ENCODE measurements at regions not wholly inside any gene's neighbourhood (a gene's known extent, or its start where the extent isn't known, plus 50 kb on each side); places are given as distances from the start of the nearest gene placed in this dataset.

DNA sequence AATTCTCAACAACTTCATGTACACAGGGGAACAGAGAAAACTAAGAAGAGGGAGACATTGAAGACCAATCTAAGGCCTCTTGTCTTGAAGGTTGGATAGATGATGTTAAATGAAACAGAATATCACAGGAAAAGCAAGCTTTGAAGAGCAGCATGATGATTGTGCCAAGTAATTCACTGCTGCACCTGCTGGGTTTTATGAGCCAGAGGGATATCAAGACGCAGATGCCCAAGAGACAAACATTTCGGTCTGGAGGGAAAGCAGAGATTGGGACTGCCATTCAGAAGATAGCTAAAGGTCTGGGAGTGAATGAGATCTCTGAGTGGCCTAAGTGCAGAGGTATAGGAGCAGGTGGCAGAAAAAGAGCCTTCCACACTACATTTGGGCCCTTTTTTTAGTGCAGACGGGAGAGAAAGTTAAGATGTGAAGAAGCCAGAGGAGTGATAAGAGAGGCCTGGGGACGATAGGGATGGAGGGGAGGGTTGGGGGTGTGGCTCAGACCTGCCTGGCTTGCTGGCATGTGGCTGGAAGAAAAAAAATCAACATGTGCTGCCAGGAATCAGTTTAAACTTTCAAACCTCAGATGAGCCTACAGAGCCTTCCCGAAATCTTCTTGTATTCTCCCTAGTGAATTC, 200.6 kb downstream of the AEBP2 start:
- CTCF ChIA-PET = no interaction called here
- ATAC-seq (ENCODE audit: low read depth) = no peak
- H3K4me2 ChIP-seq (replicated peaks; ENCODE audit: low read depth, low read length, poor library complexity, severe bottlenecking) = no peak overlapping the region

DNA sequence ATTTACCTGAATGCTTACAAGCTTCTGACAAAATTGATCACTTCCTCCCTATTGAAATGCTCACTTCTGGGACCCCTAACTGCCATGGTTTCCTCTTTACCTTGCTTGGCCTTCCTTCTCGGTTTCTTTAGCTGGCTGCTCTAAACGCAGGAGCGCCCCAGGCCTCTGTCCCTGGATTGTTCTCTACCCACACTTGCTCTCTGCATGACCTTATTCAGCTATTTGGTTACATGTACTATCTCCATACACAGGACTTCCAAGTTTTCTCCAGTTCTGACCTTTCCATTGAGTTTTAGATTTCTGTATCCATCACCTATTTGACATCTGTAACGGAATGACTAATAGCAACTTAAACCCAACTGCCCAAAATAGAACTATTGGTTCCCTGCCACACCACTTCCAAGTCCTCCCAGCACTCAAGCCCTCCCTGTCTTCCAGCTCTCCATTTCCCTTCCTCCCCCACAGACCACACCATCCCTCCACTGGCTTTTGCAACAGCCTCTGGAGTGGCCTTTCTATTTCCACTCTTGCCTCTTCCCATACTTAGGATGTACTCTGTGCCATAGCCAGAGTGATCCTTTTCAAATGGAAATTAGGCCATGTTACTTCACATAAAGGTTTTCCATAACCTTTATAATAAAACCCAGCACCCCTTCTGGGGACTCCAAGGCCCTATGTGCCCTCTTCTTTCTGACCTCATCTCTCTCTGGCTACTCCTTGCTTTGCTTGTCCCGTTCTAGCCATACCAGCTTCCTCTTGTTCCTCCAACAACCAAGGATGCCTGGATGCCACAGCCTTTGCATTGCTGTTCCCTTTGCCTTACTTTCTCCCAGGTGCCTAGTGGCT, 202.2 kb downstream of the AEBP2 start:
- Histone ChIP-seq H4K20me1 (ENCODE audit: control insufficient read depth, insufficient read depth, low read length, poor library complexity, severe bottlenecking) (no peaks in the 10 kb centered on the region), H3K4me2 (replicated peaks; ENCODE audit: low read depth, low read length, poor library complexity, severe bottlenecking) (no peak overlapping the region), H3K27me3 (replicated peaks in 1 of 4; ENCODE audit: control extremely low read depth in 1 of 4, control insufficient read depth in 3 of 4, insufficient read depth in 4 of 4, low read length in 3 of 4) (no peaks in the 10 kb centered on the region), H2AFZ (ENCODE audit: insufficient read depth, low read depth, low read length, poor library complexity, severe bottlenecking) (no peak overlapping the region), H3K4me1 (ENCODE audit: control insufficient read depth in 2 of 2, insufficient read depth in 2 of 2, low read length in 2 of 2) (no peaks in the 10 kb centered on the region), H3K36me3 (replicated peaks in 1 of 2; ENCODE audit: control extremely low read depth in 1 of 2, control insufficient read depth in 1 of 2, extremely low read depth in 1 of 2, insufficient read depth in 2 of 2, low read length in 1 of 2) (no peaks in the 10 kb centered on the region), H3K79me2 (ENCODE audit: control insufficient read depth, insufficient read depth, low read length) (no peaks in the 10 kb centered on the region), H3K27ac (ENCODE audit: low read length in 2 of 2) (no peak overlapping the region), H3K9ac (ENCODE audit: low read length) (no peak overlapping the region), H3K4me3 (ENCODE audit: control extremely low read depth in 1 of 5, extremely low read depth in 1 of 5, insufficient read depth in 1 of 5, low read depth in 2 of 5, low read length in 4 of 5) (no peak overlapping the region), H3K9me3 (ENCODE audit: control extremely low read depth in 1 of 3, control insufficient read depth in 2 of 3, insufficient read depth in 1 of 3, low read length in 2 of 3) (no peaks in the 10 kb centered on the region)
- Mint-ChIP-seq H3K9me3 (ENCODE audit: insufficient read depth) (peaks cover 5% of the 10 kb centered on the region), H3K27me3 (no peaks in the 10 kb centered on the region), H3K4me3 (no peak overlapping the region), H3K4me1 (no peaks in the 10 kb centered on the region), H3K27ac (no peak overlapping the region)
- intact Hi-C loops (cut with micrococcal nuclease) = no loop called here
- WGBS (ENCODE audit: insufficient coverage) = 98% methylated on average over 5 of the region's 5 CpGs
- ChIA-PET POLR2A (no interaction called here), CTCF (no interaction called here)
- DNase-seq = no peak
- ATAC-seq (ENCODE audit: low read depth) = no peak
- TF ChIP-seq, protein P1, sequence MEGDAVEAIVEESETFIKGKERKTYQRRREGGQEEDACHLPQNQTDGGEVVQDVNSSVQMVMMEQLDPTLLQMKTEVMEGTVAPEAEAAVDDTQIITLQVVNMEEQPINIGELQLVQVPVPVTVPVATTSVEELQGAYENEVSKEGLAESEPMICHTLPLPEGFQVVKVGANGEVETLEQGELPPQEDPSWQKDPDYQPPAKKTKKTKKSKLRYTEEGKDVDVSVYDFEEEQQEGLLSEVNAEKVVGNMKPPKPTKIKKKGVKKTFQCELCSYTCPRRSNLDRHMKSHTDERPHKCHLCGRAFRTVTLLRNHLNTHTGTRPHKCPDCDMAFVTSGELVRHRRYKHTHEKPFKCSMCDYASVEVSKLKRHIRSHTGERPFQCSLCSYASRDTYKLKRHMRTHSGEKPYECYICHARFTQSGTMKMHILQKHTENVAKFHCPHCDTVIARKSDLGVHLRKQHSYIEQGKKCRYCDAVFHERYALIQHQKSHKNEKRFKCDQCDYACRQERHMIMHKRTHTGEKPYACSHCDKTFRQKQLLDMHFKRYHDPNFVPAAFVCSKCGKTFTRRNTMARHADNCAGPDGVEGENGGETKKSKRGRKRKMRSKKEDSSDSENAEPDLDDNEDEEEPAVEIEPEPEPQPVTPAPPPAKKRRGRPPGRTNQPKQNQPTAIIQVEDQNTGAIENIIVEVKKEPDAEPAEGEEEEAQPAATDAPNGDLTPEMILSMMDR (IDR thresholded peaks at IDR 0.05) = no peak
- TF ChIP-seq EZH2 (IDR thresholded peaks at IDR 0.05; ENCODE audit: borderline replicate concordance, insufficient read depth, low read depth, low read length, poor library complexity, severe bottlenecking) = no peak

More for the DNA sequence above, 200.6 kb downstream of the AEBP2 start:
- Mint-ChIP-seq H3K27me3 (no peaks in the 10 kb centered on the region), H3K27ac (no peak overlapping the region), H3K4me1 (no peaks in the 10 kb centered on the region), H3K9me3 (ENCODE audit: insufficient read depth) (no peaks in the 10 kb centered on the region), H3K4me3 (no peak overlapping the region)
- H3K9me3 ChIP-seq (ENCODE audit: control extremely low read depth in 1 of 3, control insufficient read depth in 2 of 3, insufficient read depth in 1 of 3, low read length in 2 of 3) = no peaks in the 10 kb centered on the region
- no peak overlapping the region for H2AFZ ChIP-seq (ENCODE audit: insufficient read depth, low read depth, low read length, poor library complexity, severe bottlenecking)
- intact Hi-C loops (cut with micrococcal nuclease) = no loop called here
- no peaks in the 10 kb centered on the region for H3K4me1 ChIP-seq (ENCODE audit: control insufficient read depth in 2 of 2, insufficient read depth in 2 of 2, low read length in 2 of 2)
- no peaks in the 10 kb centered on the region for H4K20me1 ChIP-seq (ENCODE audit: control insufficient read depth, insufficient read depth, low read length, poor library complexity, severe bottlenecking)
- no peaks in the 10 kb centered on the region for H3K27me3 ChIP-seq (replicated peaks in 1 of 4; ENCODE audit: control extremely low read depth in 1 of 4, control insufficient read depth in 3 of 4, insufficient read depth in 4 of 4, low read length in 3 of 4)
- WGBS (ENCODE audit: insufficient coverage) = 100% methylated on average over 2 of the region's 5 CpGs
- H3K79me2 ChIP-seq (ENCODE audit: control insufficient read depth, insufficient read depth, low read length) = no peaks in the 10 kb centered on the region
- H3K36me3 ChIP-seq (replicated peaks in 1 of 2; ENCODE audit: control extremely low read depth in 1 of 2, control insufficient read depth in 1 of 2, extremely low read depth in 1 of 2, insufficient read depth in 2 of 2, low read length in 1 of 2) = no peaks in the 10 kb centered on the region
- H3K4me3 ChIP-seq (ENCODE audit: control extremely low read depth in 1 of 5, extremely low read depth in 1 of 5, insufficient read depth in 1 of 5, low read depth in 2 of 5, low read length in 4 of 5) = no peak overlapping the region
- TF ChIP-seq, protein P1 (IDR thresholded peaks at IDR 0.05) = no peak
- TF ChIP-seq EZH2 (IDR thresholded peaks at IDR 0.05; ENCODE audit: borderline replicate concordance, insufficient read depth, low read depth, low read length, poor library complexity, severe bottlenecking) = no peak
- POLR2A ChIA-PET = no interaction called here
- no peak overlapping the region for H3K9ac ChIP-seq (ENCODE audit: low read length)
- DNase-seq = no peak
- no peak overlapping the region for H3K27ac ChIP-seq (ENCODE audit: low read length in 2 of 2)

All from B cell (primary cell).